A549 (cell line): ENCODE measurements at regions not wholly inside any gene's neighbourhood (a gene's known extent, or its start where the extent isn't known, plus 50 kb on each side); places are given as distances from the start of the nearest gene placed in this dataset.

Experiments used
- ATAC-seq, 2 experiments: fragments of 200-7000 bp in 1 of 2; fragments of >200 bp in 1 of 2; cut with Nextera tagmentation in 1 of 2; cut with Tn5 transposase in 1 of 2; 3 replicates each; pipeline versions ENCODE4 v1.8.0 to v1.9.1; 2018 to 2020; ENCODE audit warnings: mild to moderate bottlenecking in 1 of 2, moderate library complexity in 1 of 2
- CTCF ChIA-PET: fragments of 300-600 bp; sonication (Branson Sonifier 250); formaldehyde crosslinking; extraction: SDS; loops from one replicate; lab custom pipeline; 2021; ENCODE audit warnings: antibody characterized with exemption, inconsistent platforms; lab: Yijun Ruan, JAX
- POLR2A ChIA-PET: fragments of 350-600 bp; formaldehyde crosslinking; extraction: SDS; loops from one replicate; lab custom pipeline; 2021; ENCODE audit warnings: antibody characterized with exemption, inconsistent platforms; lab: Yijun Ruan, JAX
- DNase-seq, 2 experiments: peaks; one replicate each; pipeline versions ENCODE4 v3.0.0 to v3.0.0-alpha.2; 2011 to 2016; ENCODE audit warnings: low read depth in 1 of 2, low spot score in 1 of 2
- FAIRE-seq: peaks from 2 replicates; lab custom pipeline; 2011; peaks lifted over from hg19 to GRCh38; lab: Jason Lieb, UNC
- H3K27ac ChIP-seq, 2 experiments: fragments of >200 bp; sonication (Bioruptor Twin); formaldehyde crosslinking; 3 replicates each; pipeline ENCODE4 v1.5.1; 2016 to 2017
- H3K4me1 ChIP-seq: fragments of >200 bp; sonication (Bioruptor Twin); formaldehyde crosslinking; 3 replicates; pipeline ENCODE4 v1.6.1; 2016
- H3K4me2 ChIP-seq: fragments of >200 bp; sonication (Bioruptor Twin); formaldehyde crosslinking; 3 replicates; pipeline ENCODE4 v1.6.1; 2016
- H3K4me3 ChIP-seq: fragments of >200 bp; sonication (Bioruptor Twin); formaldehyde crosslinking; 3 replicates; pipeline ENCODE4 v1.5.1; 2016
- H3K9me3 ChIP-seq: fragments of >200 bp; sonication (Bioruptor Twin); formaldehyde crosslinking; 3 replicates; pipeline ENCODE4 v1.6.1; 2016
- ATOH8 ChIP-seq: fragments of 250-450 bp; sonication (Bioruptor Pico); IDR thresholded peaks from 2 replicates; pipeline ENCODE4 v1.5.0; 2020; ENCODE audit warnings: low read depth, mild to moderate bottlenecking, moderate library complexity
- BHLHE40 ChIP-seq: IDR thresholded peaks from 2 replicates; pipeline ENCODE4 v1.6.1; 2012; ENCODE audit warnings: low read depth, low read length, inconsistent platforms
- CBX8 ChIP-seq: fragments of 200-600 bp; sonication (generic); IDR thresholded peaks from 2 replicates; pipeline ENCODE4 v1.6.1; 2016
- CHD2 ChIP-seq: fragments of 150-350 bp; IDR thresholded peaks from 2 replicates; pipeline ENCODE4 v1.6.1; 2014; ENCODE audit warnings: low read length; ENCODE audit not compliant: partially characterized antibody
- EP300 ChIP-seq, 2 experiments: fragments of >200 bp; sonication (Bioruptor Twin); formaldehyde crosslinking; IDR thresholded peaks; 2 replicates in 1 of 2; 3 replicates in 1 of 2; pipeline ENCODE4 v1.6.1; 2016 to 2017
- ESRRA ChIP-seq: fragments of 150-350 bp; IDR thresholded peaks from 2 replicates; pipeline ENCODE4 v1.6.1; 2014; ENCODE audit warnings: mild to moderate bottlenecking, low read length, borderline replicate concordance
- HDAC2 ChIP-seq: fragments of 200-600 bp; sonication (generic); IDR thresholded peaks from 2 replicates; pipeline ENCODE4 v1.6.1; 2016
- HEYL ChIP-seq: fragments of 250-450 bp; sonication (Bioruptor Pico); IDR thresholded peaks from 2 replicates; pipeline ENCODE4 v1.8.0; 2021; ENCODE audit warnings: mild to moderate bottlenecking, moderate library complexity
- HMGXB4 ChIP-seq: fragments of 250-450 bp; sonication (Bioruptor Pico); IDR thresholded peaks from 2 replicates; pipeline ENCODE4 v1.5.0; 2021; ENCODE audit warnings: mild to moderate bottlenecking, moderate library complexity, borderline replicate concordance
- HOXA7 ChIP-seq: fragments of 250-450 bp; sonication (Bioruptor Pico); IDR thresholded peaks from 2 replicates; pipeline ENCODE4 v1.5.0; 2020; ENCODE audit warnings: mild to moderate bottlenecking, moderate library complexity
- HOXB5 ChIP-seq: fragments of 250-450 bp; sonication (Bioruptor Pico); IDR thresholded peaks from 2 replicates; pipeline ENCODE4 v1.5.0; 2020; ENCODE audit warnings: mild to moderate bottlenecking, moderate library complexity
- KDM1A ChIP-seq: fragments of 200-600 bp; sonication (generic); IDR thresholded peaks from 2 replicates; pipeline ENCODE4 v1.6.1; 2016; ENCODE audit warnings: low read depth, mild to moderate bottlenecking
- KDM5A ChIP-seq: fragments of 200-600 bp; sonication (generic); IDR thresholded peaks from 2 replicates; pipeline ENCODE4 v1.6.1; 2016; ENCODE audit warnings: antibody characterized with exemption, mild to moderate bottlenecking
- MAFK ChIP-seq: fragments of 450-650 bp; IDR thresholded peaks from 2 replicates; pipeline ENCODE4 v1.6.1; 2014; ENCODE audit not compliant: partially characterized antibody
- MAZ ChIP-seq: fragments of 150-350 bp; IDR thresholded peaks from 2 replicates; pipeline ENCODE4 v1.6.1; 2014; ENCODE audit warnings: antibody characterized with exemption, low read depth, low read length, borderline replicate concordance
- MYC ChIP-seq: IDR thresholded peaks from 2 replicates; pipeline ENCODE4 v1.6.1; 2012; ENCODE audit warnings: mild to moderate bottlenecking, inconsistent platforms, low read length, improper control_type of control experiment, borderline replicate concordance
- NFE2L2 ChIP-seq: fragments of 150-350 bp; conservative IDR thresholded peaks from 2 replicates; pipeline ENCODE4 v1.6.1; 2014; ENCODE audit warnings: low read length
- PHF8 ChIP-seq: fragments of 200-600 bp; sonication (generic); IDR thresholded peaks from 2 replicates; pipeline ENCODE4 v1.6.1; 2016; ENCODE audit warnings: low read depth, mild to moderate bottlenecking, antibody characterized with exemption, moderate library complexity, borderline replicate concordance
- POLR2AphosphoS2 ChIP-seq: conservative IDR thresholded peaks from 2 replicates; pipeline ENCODE4 v1.6.1; 2012; ENCODE audit warnings: low read length, improper control_type of control experiment, inconsistent platforms
- RAD21 ChIP-seq, 2 experiments: fragments of >200 bp in 1 of 2; sonication (Bioruptor Twin) in 1 of 2; formaldehyde crosslinking in 1 of 2; IDR thresholded peaks in 1 of 2; conservative IDR thresholded peaks in 1 of 2; 2 replicates in 1 of 2; 3 replicates in 1 of 2; pipeline ENCODE4 v1.6.1; 2012 to 2018; ENCODE audit warnings: inconsistent platforms in 1 of 2
- SMC3 ChIP-seq: fragments of >200 bp; sonication (Bioruptor Twin); formaldehyde crosslinking; IDR thresholded peaks from 3 replicates; pipeline ENCODE4 v1.6.1; 2018; ENCODE audit warnings: inconsistent platforms
- ZFP36 ChIP-seq: fragments of 450-650 bp; IDR thresholded peaks from 2 replicates; pipeline ENCODE4 v1.6.1; 2014; ENCODE audit warnings: borderline replicate concordance; ENCODE audit not compliant: partially characterized antibody
- WGBS: methylation state at CpG from one replicate; pipeline ENCODE4 v1.1.6; 2017; ENCODE audit errors: missing lambda C conversion rate; 5-methylcytosine and 5-hydroxymethylcytosine counted together
- TF ChIP-seq, protein P1 (sequence below): fragments of >200 bp; sonication (Bioruptor Twin); formaldehyde crosslinking; IDR thresholded peaks from 2 replicates; pipeline ENCODE4 v1.6.1; 2016

DNA sequence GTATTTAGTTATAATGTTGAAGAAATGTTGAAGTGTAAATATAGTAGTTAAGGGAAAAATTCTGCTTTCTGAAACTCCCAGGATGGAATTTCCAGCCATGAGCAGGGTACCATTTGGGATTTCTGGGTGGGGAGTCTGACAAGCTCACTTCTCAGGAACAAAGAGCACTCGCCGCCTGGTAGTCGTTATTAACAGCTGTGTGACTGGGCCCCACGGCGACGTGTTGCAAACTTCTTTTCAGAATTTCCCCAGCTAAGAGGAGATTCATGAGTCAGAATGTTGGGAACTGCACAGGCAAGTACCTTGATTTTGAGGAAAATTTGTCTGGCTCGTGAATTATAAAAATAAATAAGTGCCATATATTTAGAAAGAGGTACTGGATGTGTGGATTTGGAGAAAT is 103.7 kb downstream of the LACC1 start (continued):
- TF ChIP-seq, protein P1, sequence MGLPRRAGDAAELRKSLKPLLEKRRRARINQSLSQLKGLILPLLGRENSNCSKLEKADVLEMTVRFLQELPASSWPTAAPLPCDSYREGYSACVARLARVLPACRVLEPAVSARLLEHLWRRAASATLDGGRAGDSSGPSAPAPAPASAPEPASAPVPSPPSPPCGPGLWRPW: no peak

GRCh38 chr13:43984292-43984691 is 104.6 kb downstream of the LACC1 start:
- Histone ChIP-seq H3K9me3 (no peaks in the 10 kb centered on the region), H3K4me2 (no peak overlapping the region), H3K4me1 (no peaks in the 10 kb centered on the region), H3K27ac (no peak overlapping the region), H3K4me3 (no peak overlapping the region)
- no peak for ATAC-seq
- 54% methylated on average over 2 of the region's 2 CpGs for WGBS
- TF ChIP-seq HOXA7 (CRISPR knock-in tag) (no peak), MAFK (peak; percentile 69), ATOH8 (CRISPR knock-in tag) (no peak), ZFP36 (no peak), EP300 (IDR thresholded peaks at IDR 0.05) (no peak), KDM1A (no peak)
- CTCF ChIA-PET: no interaction called here
- DNase-seq: no peak
- FAIRE-seq: no peak
- POLR2A ChIA-PET: no interaction called here

DNA sequence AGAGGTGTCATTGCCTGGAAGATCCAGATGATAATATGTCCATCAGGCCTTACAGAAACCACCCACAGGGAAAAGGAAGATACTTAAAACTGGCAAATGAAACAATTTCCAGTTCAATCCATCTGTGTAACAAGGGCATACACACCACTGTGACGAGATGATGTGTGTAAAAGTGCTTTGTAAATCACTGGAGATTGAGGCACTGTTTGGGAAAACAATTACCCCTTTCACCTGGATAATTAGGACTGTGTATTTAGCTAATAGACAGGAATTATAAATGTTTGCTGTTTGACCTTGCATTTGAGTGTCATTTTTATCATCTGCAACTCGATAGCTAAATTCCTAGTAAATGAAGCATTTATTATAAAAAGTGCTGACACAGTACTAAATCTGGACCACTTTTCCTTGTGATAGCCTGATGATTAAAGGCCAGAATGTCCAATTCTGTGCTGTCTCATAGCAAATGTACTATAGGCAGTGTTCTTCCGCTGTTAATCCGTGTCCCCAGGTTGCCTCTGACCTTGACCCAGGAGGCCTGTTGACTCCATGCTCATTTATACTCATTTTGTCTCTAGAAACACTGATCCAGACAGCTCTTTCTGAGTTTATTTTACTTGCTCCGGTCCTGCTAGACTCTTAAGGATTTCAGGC is 105.8 kb downstream of the LACC1 start:
- no peak overlapping the region for H3K27ac ChIP-seq
- 60% methylated on average over 5 of the region's 5 CpGs for WGBS
- no peak for ATAC-seq
- CTCF ChIA-PET: no interaction called here
- H3K4me1 ChIP-seq: no peaks in the 10 kb centered on the region
- H3K4me3 ChIP-seq: no peak overlapping the region
- no peak for DNase-seq
- TF ChIP-seq NFE2L2 (no peak), MAFK (peak; percentile 93)
- POLR2A ChIA-PET: no interaction called here
- no peak for FAIRE-seq
- no peaks in the 10 kb centered on the region for H3K9me3 ChIP-seq
- H3K4me2 ChIP-seq: no peak overlapping the region

- no peak for FAIRE-seq
- no peak for DNase-seq
- no peak overlapping the region for H3K27ac ChIP-seq
- 76% methylated on average over 3 of the region's 3 CpGs for WGBS
- ATAC-seq: no peak
- TF ChIP-seq HDAC2 (no peak), PHF8 (no peak), RAD21 (conservative IDR thresholded peaks at IDR 0.05 in 1 of 2, IDR thresholded peaks at IDR 0.05 in 1 of 2) (peak; percentile 23 to 36; a peak in 3 of 5 replicates), KDM5A (no peak), CBX8 (no peak), HMGXB4 (no peak), HOXA7 (CRISPR knock-in tag) (no peak), ATOH8 (CRISPR knock-in tag) (no peak), BHLHE40 (no peak), HOXB5 (CRISPR knock-in tag) (no peak), HEYL (CRISPR knock-in tag) (no peak), SMC3 (peak; percentile 14; the same call in 1 of the 3 replicates), ESRRA (no peak), MAZ (no peak), MYC (no peak), POLR2AphosphoS2 (no peak), CHD2 (no peak)
- TF ChIP-seq, all 56 proteins: peak for 2
- Histone ChIP-seq H3K4me2 (no peak overlapping the region), H3K4me3 (no peak overlapping the region), H3K9me3 (no peaks in the 10 kb centered on the region), H3K4me1 (no peaks in the 10 kb centered on the region)
- ChIA-PET POLR2A (interaction anchor here (1.1 kb wide), 1 partner anchor 450 kb away, joined by 3 read pairs; no protein-coding TSS in a partner anchor), CTCF (no interaction called here)
These were observed 106.8 kb downstream of the LACC1 start for GRCh38 chr13:43986421-43986981.
